Liver (tissue), 8 donors: ENCODE measurements at regions not wholly inside any gene's neighbourhood (a gene's known extent, or its start where the extent isn't known, plus 50 kb on each side); places are given as distances from the start of the nearest gene placed in this dataset.

Experiments used
- DNase-seq: peaks from one replicate; pipeline ENCODE4 v3.0.0-alpha.2; 2017; ENCODE audit warnings: low spot score
- H3K27ac ChIP-seq, 2 donors: one replicate each; pipeline ENCODE4 v1.7.0; 2013; ENCODE audit warnings: inconsistent platforms in 2 of 2, low read length in 2 of 2, control low read depth in 1 of 2, low read depth in 1 of 2, mild to moderate bottlenecking in 1 of 2
- H3K27me3 ChIP-seq, 4 donors: one replicate each; pipeline versions ENCODE4 v1.6.1 to v1.7.0; 2013; ENCODE audit warnings: low read length in 3 of 4, inconsistent platforms in 1 of 4, mild to moderate bottlenecking in 1 of 4, moderate library complexity in 1 of 4; ENCODE audit not compliant: control insufficient read depth in 4 of 4, insufficient read depth in 4 of 4
- H3K36me3 ChIP-seq, 4 donors: one replicate each; pipeline versions ENCODE4 v1.6.1 to v1.7.0; 2013; ENCODE audit warnings: low read length in 3 of 4, mild to moderate bottlenecking in 3 of 4, low read depth in 1 of 4, moderate library complexity in 1 of 4; ENCODE audit not compliant: control insufficient read depth in 4 of 4, insufficient read depth in 3 of 4
- H3K4me1 ChIP-seq, 4 donors: one replicate each; pipeline versions ENCODE4 v1.6.1 to v1.7.0; 2013; ENCODE audit warnings: low read length in 3 of 4, mild to moderate bottlenecking in 3 of 4, moderate library complexity in 1 of 4; ENCODE audit not compliant: control insufficient read depth in 4 of 4, insufficient read depth in 4 of 4
- H3K4me3 ChIP-seq, 3 donors: one replicate each; pipeline versions ENCODE4 v1.6.1 to v1.7.0; 2013; ENCODE audit warnings: low read length in 3 of 3, control low read depth in 1 of 3, low read depth in 1 of 3, mild to moderate bottlenecking in 1 of 3
- H3K9ac ChIP-seq, 2 donors: one replicate each; pipeline ENCODE4 v1.7.0; 2013; ENCODE audit warnings: low read length in 2 of 2, mild to moderate bottlenecking in 2 of 2, moderate library complexity in 2 of 2, control low read depth in 1 of 2, low read depth in 1 of 2
- H3K9me3 ChIP-seq, 4 donors: one replicate each; pipeline versions ENCODE4 v1.6.1 to v1.7.0; 2013; ENCODE audit warnings: low read length in 3 of 4; ENCODE audit not compliant: control insufficient read depth in 4 of 4
- EGR1 ChIP-seq, 2 donors: IDR thresholded peaks; 2 replicates each; pipeline ENCODE4 v1.6.1; 2016 to 2018; ENCODE audit warnings: antibody characterized with exemption in 2 of 2, low read depth in 2 of 2
- FOXA1 ChIP-seq: IDR thresholded peaks from 2 replicates; pipeline ENCODE4 v1.6.1; 2016; ENCODE audit warnings: antibody characterized with exemption
- FOXA2 ChIP-seq: IDR thresholded peaks from 2 replicates; pipeline ENCODE4 v1.6.1; 2016; ENCODE audit warnings: antibody characterized with exemption
- GABPA ChIP-seq, 2 donors: IDR thresholded peaks in 1 of 2; conservative IDR thresholded peaks in 1 of 2; 2 replicates each; pipeline ENCODE4 v1.6.1; 2016; ENCODE audit warnings: antibody characterized with exemption in 2 of 2, mild to moderate bottlenecking in 1 of 2, moderate library complexity in 1 of 2
- HNF4A ChIP-seq, 2 donors: conservative IDR thresholded peaks; 2 replicates each; pipeline ENCODE4 v1.6.1; 2016; ENCODE audit warnings: antibody characterized with exemption in 2 of 2, mild to moderate bottlenecking in 2 of 2
- HNF4G ChIP-seq: IDR thresholded peaks from 2 replicates; pipeline ENCODE4 v1.6.1; 2016; ENCODE audit warnings: antibody characterized with exemption
- JUND ChIP-seq, 2 donors: IDR thresholded peaks; 2 replicates each; pipeline ENCODE4 v1.6.1; 2016; ENCODE audit warnings: antibody characterized with exemption in 2 of 2
- NR2F2 ChIP-seq: IDR thresholded peaks from 2 replicates; pipeline ENCODE4 v1.6.1; 2016; ENCODE audit warnings: antibody characterized with exemption
- RXRA ChIP-seq, 2 donors: IDR thresholded peaks; 2 replicates each; pipeline ENCODE4 v1.6.1; 2017 to 2018; ENCODE audit warnings: antibody characterized with exemption in 2 of 2, mild to moderate bottlenecking in 1 of 2
- SP1 ChIP-seq: IDR thresholded peaks from 2 replicates; pipeline ENCODE4 v1.6.1; 2018; ENCODE audit warnings: antibody characterized with exemption, mild to moderate bottlenecking
- TAF1 ChIP-seq: conservative IDR thresholded peaks from 2 replicates; pipeline ENCODE4 v1.6.1; 2016; ENCODE audit warnings: antibody characterized with exemption, mild to moderate bottlenecking
- YY1 ChIP-seq: IDR thresholded peaks from 2 replicates; pipeline ENCODE4 v1.6.1; 2016; ENCODE audit warnings: antibody characterized with exemption, mild to moderate bottlenecking
- WGBS: extraction: QIAGEN DNeasy Blood & Tissue Kit; methylation state at CpG from one replicate; pipeline ENCODE4 v1.1.7; 2013; 5-methylcytosine and 5-hydroxymethylcytosine counted together
- TF ChIP-seq, protein P1 (sequence below): IDR thresholded peaks from 2 replicates; pipeline ENCODE4 v1.6.1; 2016; ENCODE audit warnings: antibody characterized with exemption, mild to moderate bottlenecking
- TF ChIP-seq, protein P2 (sequence below): IDR thresholded peaks from 2 replicates; pipeline ENCODE4 v1.6.1; 2016; ENCODE audit warnings: antibody characterized with exemption
- TF ChIP-seq, protein P3 (sequence below): fragments of 150-350 bp; IDR thresholded peaks from 2 replicates; pipeline ENCODE4 v1.5.1; 2017; ENCODE audit warnings: improper control_type of control experiment, low read depth, low read length; ENCODE audit not compliant: missing input control
- TF ChIP-seq, protein P4 (sequence below): IDR thresholded peaks from 2 replicates; pipeline ENCODE4 v1.6.1; 2016; ENCODE audit warnings: antibody characterized with exemption
- TF ChIP-seq, protein P5 (sequence below): IDR thresholded peaks from 2 replicates; pipeline ENCODE4 v1.6.1; 2016; ENCODE audit warnings: antibody characterized with exemption
- donor health status: healthy.
- donor health status: healthy.
- donor health status: healthy.
- donor health status: healthy.
- donor health status: healthy.

DNA sequence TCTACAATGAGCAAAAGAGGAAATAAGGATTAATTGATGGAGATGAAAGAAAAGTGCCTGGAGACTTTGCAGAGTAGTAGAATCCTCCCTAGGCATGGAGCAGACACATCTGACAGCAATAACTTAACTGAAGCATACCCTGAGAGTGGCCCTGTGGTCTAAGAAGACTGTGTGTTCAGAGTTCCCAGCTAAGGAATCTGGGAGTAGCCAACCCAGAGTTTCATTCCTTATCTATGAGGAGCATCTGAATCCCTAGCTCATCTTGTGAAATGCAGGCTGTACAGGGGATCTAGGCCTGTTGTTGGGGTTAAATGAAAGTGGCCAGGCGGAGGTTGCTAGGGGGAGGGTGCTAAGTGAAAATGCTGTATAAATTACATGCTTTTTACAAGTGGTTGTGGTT, 233.1 kb upstream of the FBXL7 start:
- TF ChIP-seq FOXA2 = no peak
- TF ChIP-seq FOXA1 = no peak
- TF ChIP-seq, protein P1, sequence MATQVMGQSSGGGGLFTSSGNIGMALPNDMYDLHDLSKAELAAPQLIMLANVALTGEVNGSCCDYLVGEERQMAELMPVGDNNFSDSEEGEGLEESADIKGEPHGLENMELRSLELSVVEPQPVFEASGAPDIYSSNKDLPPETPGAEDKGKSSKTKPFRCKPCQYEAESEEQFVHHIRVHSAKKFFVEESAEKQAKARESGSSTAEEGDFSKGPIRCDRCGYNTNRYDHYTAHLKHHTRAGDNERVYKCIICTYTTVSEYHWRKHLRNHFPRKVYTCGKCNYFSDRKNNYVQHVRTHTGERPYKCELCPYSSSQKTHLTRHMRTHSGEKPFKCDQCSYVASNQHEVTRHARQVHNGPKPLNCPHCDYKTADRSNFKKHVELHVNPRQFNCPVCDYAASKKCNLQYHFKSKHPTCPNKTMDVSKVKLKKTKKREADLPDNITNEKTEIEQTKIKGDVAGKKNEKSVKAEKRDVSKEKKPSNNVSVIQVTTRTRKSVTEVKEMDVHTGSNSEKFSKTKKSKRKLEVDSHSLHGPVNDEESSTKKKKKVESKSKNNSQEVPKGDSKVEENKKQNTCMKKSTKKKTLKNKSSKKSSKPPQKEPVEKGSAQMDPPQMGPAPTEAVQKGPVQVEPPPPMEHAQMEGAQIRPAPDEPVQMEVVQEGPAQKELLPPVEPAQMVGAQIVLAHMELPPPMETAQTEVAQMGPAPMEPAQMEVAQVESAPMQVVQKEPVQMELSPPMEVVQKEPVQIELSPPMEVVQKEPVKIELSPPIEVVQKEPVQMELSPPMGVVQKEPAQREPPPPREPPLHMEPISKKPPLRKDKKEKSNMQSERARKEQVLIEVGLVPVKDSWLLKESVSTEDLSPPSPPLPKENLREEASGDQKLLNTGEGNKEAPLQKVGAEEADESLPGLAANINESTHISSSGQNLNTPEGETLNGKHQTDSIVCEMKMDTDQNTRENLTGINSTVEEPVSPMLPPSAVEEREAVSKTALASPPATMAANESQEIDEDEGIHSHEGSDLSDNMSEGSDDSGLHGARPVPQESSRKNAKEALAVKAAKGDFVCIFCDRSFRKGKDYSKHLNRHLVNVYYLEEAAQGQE = no peak
- TF ChIP-seq RXRA (IDR thresholded peaks at IDR 0.05) = no peak
- TF ChIP-seq, protein P2, sequence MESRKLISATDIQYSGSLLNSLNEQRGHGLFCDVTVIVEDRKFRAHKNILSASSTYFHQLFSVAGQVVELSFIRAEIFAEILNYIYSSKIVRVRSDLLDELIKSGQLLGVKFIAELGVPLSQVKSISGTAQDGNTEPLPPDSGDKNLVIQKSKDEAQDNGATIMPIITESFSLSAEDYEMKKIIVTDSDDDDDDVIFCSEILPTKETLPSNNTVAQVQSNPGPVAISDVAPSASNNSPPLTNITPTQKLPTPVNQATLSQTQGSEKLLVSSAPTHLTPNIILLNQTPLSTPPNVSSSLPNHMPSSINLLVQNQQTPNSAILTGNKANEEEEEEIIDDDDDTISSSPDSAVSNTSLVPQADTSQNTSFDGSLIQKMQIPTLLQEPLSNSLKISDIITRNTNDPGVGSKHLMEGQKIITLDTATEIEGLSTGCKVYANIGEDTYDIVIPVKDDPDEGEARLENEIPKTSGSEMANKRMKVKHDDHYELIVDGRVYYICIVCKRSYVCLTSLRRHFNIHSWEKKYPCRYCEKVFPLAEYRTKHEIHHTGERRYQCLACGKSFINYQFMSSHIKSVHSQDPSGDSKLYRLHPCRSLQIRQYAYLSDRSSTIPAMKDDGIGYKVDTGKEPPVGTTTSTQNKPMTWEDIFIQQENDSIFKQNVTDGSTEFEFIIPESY = no peak
- TF ChIP-seq, protein P3, sequence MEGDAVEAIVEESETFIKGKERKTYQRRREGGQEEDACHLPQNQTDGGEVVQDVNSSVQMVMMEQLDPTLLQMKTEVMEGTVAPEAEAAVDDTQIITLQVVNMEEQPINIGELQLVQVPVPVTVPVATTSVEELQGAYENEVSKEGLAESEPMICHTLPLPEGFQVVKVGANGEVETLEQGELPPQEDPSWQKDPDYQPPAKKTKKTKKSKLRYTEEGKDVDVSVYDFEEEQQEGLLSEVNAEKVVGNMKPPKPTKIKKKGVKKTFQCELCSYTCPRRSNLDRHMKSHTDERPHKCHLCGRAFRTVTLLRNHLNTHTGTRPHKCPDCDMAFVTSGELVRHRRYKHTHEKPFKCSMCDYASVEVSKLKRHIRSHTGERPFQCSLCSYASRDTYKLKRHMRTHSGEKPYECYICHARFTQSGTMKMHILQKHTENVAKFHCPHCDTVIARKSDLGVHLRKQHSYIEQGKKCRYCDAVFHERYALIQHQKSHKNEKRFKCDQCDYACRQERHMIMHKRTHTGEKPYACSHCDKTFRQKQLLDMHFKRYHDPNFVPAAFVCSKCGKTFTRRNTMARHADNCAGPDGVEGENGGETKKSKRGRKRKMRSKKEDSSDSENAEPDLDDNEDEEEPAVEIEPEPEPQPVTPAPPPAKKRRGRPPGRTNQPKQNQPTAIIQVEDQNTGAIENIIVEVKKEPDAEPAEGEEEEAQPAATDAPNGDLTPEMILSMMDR = no peak
- TF ChIP-seq GABPA (IDR thresholded peaks at IDR 0.05 in 1 of 2, conservative IDR thresholded peaks at IDR 0.05 in 1 of 2) = no peak
- TF ChIP-seq YY1 = no peak
- TF ChIP-seq TAF1 = no peak
- TF ChIP-seq, protein P4, sequence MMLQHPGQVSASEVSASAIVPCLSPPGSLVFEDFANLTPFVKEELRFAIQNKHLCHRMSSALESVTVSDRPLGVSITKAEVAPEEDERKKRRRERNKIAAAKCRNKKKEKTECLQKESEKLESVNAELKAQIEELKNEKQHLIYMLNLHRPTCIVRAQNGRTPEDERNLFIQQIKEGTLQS = no peak
- TF ChIP-seq NR2F2 = no peak
- TF ChIP-seq, protein P5, sequence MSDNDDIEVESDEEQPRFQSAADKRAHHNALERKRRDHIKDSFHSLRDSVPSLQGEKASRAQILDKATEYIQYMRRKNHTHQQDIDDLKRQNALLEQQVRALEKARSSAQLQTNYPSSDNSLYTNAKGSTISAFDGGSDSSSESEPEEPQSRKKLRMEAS = no peak
- TF ChIP-seq EGR1 (IDR thresholded peaks at IDR 0.05; ENCODE audit: low read depth in 2 of 2) = no peak
- TF ChIP-seq HNF4G = no peak
- TF ChIP-seq HNF4A (conservative IDR thresholded peaks at IDR 0.05) = no peak
- no peak for TF ChIP-seq SP1
- no peak overlapping the region for H3K4me3 ChIP-seq
- H3K9ac ChIP-seq = no peak overlapping the region

GRCh38 chr5:15266229-15266628, 233.8 kb upstream of the FBXL7 start:
- WGBS = 78% methylated on average over 1 of the region's 1 CpG
- no peak overlapping the region for H3K27ac ChIP-seq
- no peak overlapping the region for H3K4me3 ChIP-seq
- H3K9ac ChIP-seq = no peak overlapping the region
- no peaks in the 10 kb centered on the region for H3K4me1 ChIP-seq
- no peaks in the 10 kb centered on the region for H3K36me3 ChIP-seq
- TF ChIP-seq GABPA (IDR thresholded peaks at IDR 0.05 in 1 of 2, conservative IDR thresholded peaks at IDR 0.05 in 1 of 2) = no peak
- no peak for TF ChIP-seq FOXA1
- TF ChIP-seq, protein P2 = no peak
- no peak for TF ChIP-seq RXRA (IDR thresholded peaks at IDR 0.05)
- TF ChIP-seq JUND (IDR thresholded peaks at IDR 0.05) = no peak
- peaks cover 0 to 4% (median 0%) of the 10 kb centered on the region in 4 donors for H3K9me3 ChIP-seq
- H3K27me3 ChIP-seq = no peaks in the 10 kb centered on the region
- no peak for DNase-seq

More for the DNA sequence above, 233.1 kb upstream of the FBXL7 start:
- no peak for DNase-seq
- Histone ChIP-seq H3K27ac (no peak overlapping the region), H3K4me1 (no peaks in the 10 kb centered on the region), H3K36me3 (no peaks in the 10 kb centered on the region), H3K27me3 (no peaks in the 10 kb centered on the region), H3K9me3 (peaks cover 0 to 4% (median 0%) of the 10 kb centered on the region in 4 donors)
- 84% methylated on average over 1 of the region's 1 CpG for WGBS
